Stomach smooth muscle (tissue), 2 donors: ENCODE measurements at regions not wholly inside any gene's neighbourhood (a gene's known extent, or its start where the extent isn't known, plus 50 kb on each side); places are given as distances from the start of the nearest gene placed in this dataset.

Experiments used
- H3K27ac ChIP-seq: one replicate; pipeline ENCODE4 v1.7.0; 2013; ENCODE audit warnings: mild to moderate bottlenecking, low read length, inconsistent platforms
- H3K27me3 ChIP-seq, 2 donors: one replicate each; pipeline ENCODE4 v1.7.0; 2013; ENCODE audit warnings: low read length in 2 of 2; ENCODE audit not compliant: insufficient read depth in 2 of 2, control insufficient read depth in 1 of 2
- H3K36me3 ChIP-seq, 2 donors: one replicate each; pipeline ENCODE4 v1.7.0; 2013; ENCODE audit warnings: low read length in 2 of 2; ENCODE audit not compliant: control insufficient read depth in 2 of 2, insufficient read depth in 2 of 2
- H3K4me1 ChIP-seq: one replicate; pipeline ENCODE4 v1.7.0; 2013; ENCODE audit warnings: low read length; ENCODE audit not compliant: control insufficient read depth, insufficient read depth
- H3K4me3 ChIP-seq, 2 donors: one replicate each; pipeline ENCODE4 v1.7.0; 2013; ENCODE audit warnings: low read length in 2 of 2
- H3K9ac ChIP-seq, 2 donors: one replicate each; pipeline ENCODE4 v1.7.0; 2013; ENCODE audit warnings: low read length in 2 of 2, mild to moderate bottlenecking in 1 of 2
- H3K9me3 ChIP-seq, 2 donors: one replicate each; pipeline ENCODE4 v1.7.0; 2013; ENCODE audit warnings: low read length in 2 of 2; ENCODE audit not compliant: control insufficient read depth in 2 of 2
- donor health status: healthy.
- donor health status: Pancreatic carcinoma.

- Histone ChIP-seq H3K4me1 (no peaks in the 10 kb centered on the region), H3K9me3 (no peaks in the 10 kb centered on the region), H3K27me3 (no peaks in the 10 kb centered on the region), H3K27ac (no peak overlapping the region), H3K4me3 (no peak overlapping the region), H3K36me3 (no peaks in the 10 kb centered on the region), H3K9ac (no peak overlapping the region)
Measured at GRCh38 chr1:187374742-187375141, 546.0 kb downstream of the PLA2G4A start.

- Histone ChIP-seq H3K4me3 (no peak overlapping the region), H3K27ac (no peak overlapping the region), H3K27me3 (no peaks in the 10 kb centered on the region), H3K9me3 (no peaks in the 10 kb centered on the region), H3K9ac (no peak overlapping the region), H3K4me1 (no peaks in the 10 kb centered on the region), H3K36me3 (no peaks in the 10 kb centered on the region)
Measured at GRCh38 chr1:187383366-187383765, 554.6 kb downstream of the PLA2G4A start.

- Histone ChIP-seq H3K27me3 (no peaks in the 10 kb centered on the region), H3K9ac (no peak overlapping the region), H3K36me3 (no peaks in the 10 kb centered on the region), H3K9me3 (no peaks in the 10 kb centered on the region), H3K27ac (no peak overlapping the region), H3K4me3 (no peak overlapping the region), H3K4me1 (no peaks in the 10 kb centered on the region)
Measured at GRCh38 chr1:187384504-187384903, 555.8 kb downstream of the PLA2G4A start.

- no peaks in the 10 kb centered on the region for H3K4me1 ChIP-seq
- no peak overlapping the region for H3K9ac ChIP-seq
- no peaks in the 10 kb centered on the region for H3K9me3 ChIP-seq
- no peak overlapping the region for H3K27ac ChIP-seq
- no peaks in the 10 kb centered on the region for H3K36me3 ChIP-seq
- H3K4me3 ChIP-seq, result no peak overlapping the region
- no peaks in the 10 kb centered on the region for H3K27me3 ChIP-seq
Measured at GRCh38 chr1:187390215-187390818, 561.6 kb downstream of the PLA2G4A start.

GRCh38 chr1:187396226-187396625 lies 567.5 kb downstream of the PLA2G4A start:
- H3K27ac ChIP-seq, result no peak overlapping the region
- no peaks in the 10 kb centered on the region for H3K36me3 ChIP-seq
- H3K9ac ChIP-seq, result no peak overlapping the region
- no peak overlapping the region for H3K4me3 ChIP-seq
- no peaks in the 10 kb centered on the region for H3K9me3 ChIP-seq
- H3K27me3 ChIP-seq, result no peaks in the 10 kb centered on the region
- no peaks in the 10 kb centered on the region for H3K4me1 ChIP-seq

- H3K27me3 ChIP-seq, result no peaks in the 10 kb centered on the region
- H3K9ac ChIP-seq, result no peak overlapping the region
- no peak overlapping the region for H3K4me3 ChIP-seq
- no peaks in the 10 kb centered on the region for H3K9me3 ChIP-seq
- H3K4me1 ChIP-seq, result no peaks in the 10 kb centered on the region
- H3K36me3 ChIP-seq, result no peaks in the 10 kb centered on the region
- H3K27ac ChIP-seq, result no peak overlapping the region
Measured at GRCh38 chr1:187396929-187397796, 568.4 kb downstream of the PLA2G4A start.

GRCh38 chr1:187408212-187409004 lies 579.7 kb downstream of the PLA2G4A start:
- Histone ChIP-seq H3K36me3 (no peaks in the 10 kb centered on the region), H3K9ac (no peak overlapping the region), H3K27ac (no peak overlapping the region), H3K4me3 (no peak overlapping the region), H3K9me3 (no peaks in the 10 kb centered on the region), H3K4me1 (no peaks in the 10 kb centered on the region), H3K27me3 (no peaks in the 10 kb centered on the region)

GRCh38 chr1:187409341-187409740 lies 580.6 kb downstream of the PLA2G4A start:
- Histone ChIP-seq H3K4me1 (no peaks in the 10 kb centered on the region), H3K9ac (no peak overlapping the region), H3K4me3 (no peak overlapping the region), H3K27me3 (no peaks in the 10 kb centered on the region), H3K27ac (no peak overlapping the region), H3K9me3 (no peaks in the 10 kb centered on the region), H3K36me3 (no peaks in the 10 kb centered on the region)

GRCh38 chr1:187411118-187411517 lies 582.4 kb downstream of the PLA2G4A start:
- H3K4me1 ChIP-seq, result no peaks in the 10 kb centered on the region
- no peaks in the 10 kb centered on the region for H3K36me3 ChIP-seq
- no peaks in the 10 kb centered on the region for H3K9me3 ChIP-seq
- no peak overlapping the region for H3K9ac ChIP-seq
- no peak overlapping the region for H3K4me3 ChIP-seq
- H3K27ac ChIP-seq, result no peak overlapping the region
- H3K27me3 ChIP-seq, result no peaks in the 10 kb centered on the region

- Histone ChIP-seq H3K27ac (no peak overlapping the region), H3K27me3 (no peaks in the 10 kb centered on the region), H3K36me3 (no peaks in the 10 kb centered on the region), H3K4me1 (no peaks in the 10 kb centered on the region), H3K4me3 (no peak overlapping the region), H3K9me3 (no peaks in the 10 kb centered on the region), H3K9ac (no peak overlapping the region)
Measured at GRCh38 chr1:187413405-187414169, 584.8 kb downstream of the PLA2G4A start.
